Breast epithelium (tissue), 3 donors: ENCODE measurements at regions not wholly inside any gene's neighbourhood (a gene's known extent, or its start where the extent isn't known, plus 50 kb on each side); places are given as distances from the start of the nearest gene placed in this dataset.

Experiments used
- POLR2A ChIP-seq: fragments of 450-650 bp; IDR thresholded peaks from one replicate; pipeline ENCODE4 v1.6.1; 2016; ENCODE audit warnings: antibody characterized with exemption, mild to moderate bottlenecking, moderate library complexity
- POLR2AphosphoS5 ChIP-seq, 3 donors: sonication (generic); formaldehyde crosslinking; IDR thresholded peaks; one replicate each; pipeline ENCODE4 v1.6.1; 2017; ENCODE audit warnings: antibody characterized with exemption in 3 of 3
- TF ChIP-seq, protein P1 (sequence below), 3 donors: fragments of 450-650 bp; IDR thresholded peaks; one replicate each; pipeline ENCODE4 v1.5.1; 2016 to 2017; ENCODE audit warnings: antibody characterized with exemption in 3 of 3, mild to moderate bottlenecking in 3 of 3, moderate library complexity in 3 of 3

DNA sequence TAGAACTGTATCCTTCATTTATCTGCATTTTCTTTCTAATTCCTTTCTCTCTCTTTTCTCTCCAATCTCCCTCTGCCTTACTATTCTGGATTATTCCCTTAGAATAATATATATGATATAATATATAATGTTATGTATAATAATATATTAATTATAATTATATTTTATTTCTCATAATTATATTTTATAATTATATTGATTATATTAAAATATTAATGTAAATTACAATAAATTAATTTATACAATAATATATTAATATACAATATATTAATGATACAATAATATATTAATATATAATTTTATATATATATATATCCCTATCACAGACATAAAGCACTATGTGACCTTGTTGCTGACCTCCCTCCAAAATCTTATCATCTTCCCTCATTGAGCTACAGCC lies 661.3 kb upstream of the CHORDC1 start:
- TF ChIP-seq, protein P1, sequence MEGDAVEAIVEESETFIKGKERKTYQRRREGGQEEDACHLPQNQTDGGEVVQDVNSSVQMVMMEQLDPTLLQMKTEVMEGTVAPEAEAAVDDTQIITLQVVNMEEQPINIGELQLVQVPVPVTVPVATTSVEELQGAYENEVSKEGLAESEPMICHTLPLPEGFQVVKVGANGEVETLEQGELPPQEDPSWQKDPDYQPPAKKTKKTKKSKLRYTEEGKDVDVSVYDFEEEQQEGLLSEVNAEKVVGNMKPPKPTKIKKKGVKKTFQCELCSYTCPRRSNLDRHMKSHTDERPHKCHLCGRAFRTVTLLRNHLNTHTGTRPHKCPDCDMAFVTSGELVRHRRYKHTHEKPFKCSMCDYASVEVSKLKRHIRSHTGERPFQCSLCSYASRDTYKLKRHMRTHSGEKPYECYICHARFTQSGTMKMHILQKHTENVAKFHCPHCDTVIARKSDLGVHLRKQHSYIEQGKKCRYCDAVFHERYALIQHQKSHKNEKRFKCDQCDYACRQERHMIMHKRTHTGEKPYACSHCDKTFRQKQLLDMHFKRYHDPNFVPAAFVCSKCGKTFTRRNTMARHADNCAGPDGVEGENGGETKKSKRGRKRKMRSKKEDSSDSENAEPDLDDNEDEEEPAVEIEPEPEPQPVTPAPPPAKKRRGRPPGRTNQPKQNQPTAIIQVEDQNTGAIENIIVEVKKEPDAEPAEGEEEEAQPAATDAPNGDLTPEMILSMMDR (IDR thresholded peaks at IDR 0.05): no peak
- TF ChIP-seq POLR2AphosphoS5 (IDR thresholded peaks at IDR 0.05): no peak
- no peak for TF ChIP-seq POLR2A
